ENCODE measurements at regions not wholly inside any gene's neighbourhood (a gene's known extent, or its start where the extent isn't known, plus 50 kb on each side); places are given as distances from the start of the nearest gene placed in this dataset.

DNA sequence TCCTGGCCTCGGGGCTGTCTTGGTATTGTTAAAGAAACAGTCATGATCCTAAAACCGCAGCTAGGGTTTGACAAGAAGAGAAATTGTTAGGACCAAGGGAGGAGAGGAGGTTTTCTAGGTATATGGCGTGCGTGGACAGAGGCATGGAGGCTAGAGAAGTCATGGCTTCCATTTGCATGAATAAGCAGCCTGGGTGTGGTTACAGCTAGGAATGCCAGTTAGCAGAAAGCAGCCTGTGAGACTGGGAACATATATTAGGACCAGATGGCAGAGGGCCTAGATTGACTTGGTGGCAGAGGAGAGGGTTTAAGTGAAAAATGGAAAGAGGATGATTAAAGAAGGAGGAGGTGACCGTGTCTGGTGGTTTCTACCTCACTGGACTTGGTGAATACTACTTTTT is 573.6 kb upstream of the ARRDC4 start:
- Histone ChIP-seq H4K20me1 (replicated peaks; ENCODE audit: control insufficient read depth, extremely low read depth, insufficient read depth, low read length) (no peaks in the 10 kb centered on the region), H3K4me1 (ENCODE audit: control insufficient read depth, extremely low read depth, insufficient read depth, low read length) (no peaks in the 10 kb centered on the region), H3K79me2 (ENCODE audit: control insufficient read depth, insufficient read depth, low read length) (no peaks in the 10 kb centered on the region), H3K9me1 (replicated peaks; ENCODE audit: control insufficient read depth, extremely low read depth, insufficient read depth, low read length) (no peaks in the 10 kb centered on the region), H3K9ac (replicated peaks; ENCODE audit: extremely low read depth, insufficient read depth, low read length) (no peak overlapping the region), H3K4me3 (replicated peaks in 1 of 3; ENCODE audit: insufficient read depth in 1 of 3, low read depth in 1 of 3, low read length in 3 of 3) (no peak overlapping the region), H3K27me3 (ENCODE audit: control insufficient read depth in 2 of 2, insufficient read depth in 2 of 2, low read length in 2 of 2) (no peaks in the 10 kb centered on the region), H3K4me2 (ENCODE audit: insufficient read depth, low read length) (no peak overlapping the region), H3K9me3 (replicated peaks; ENCODE audit: control insufficient read depth, insufficient read depth, low read length) (peaks cover 4% of the 10 kb centered on the region), H2AFZ (ENCODE audit: low read depth, low read length) (no peak overlapping the region), H3K27ac (ENCODE audit: insufficient read depth, low read depth, low read length) (no peak overlapping the region), H3K36me3 (ENCODE audit: control insufficient read depth in 2 of 2, extremely low read depth in 1 of 2, insufficient read depth in 2 of 2, low read length in 2 of 2) (no peaks in the 10 kb centered on the region)
- intact Hi-C loops (cut with micrococcal nuclease) (no loop called here), dilution Hi-C loops (cut with MboI; ENCODE audit: extremely low pct_ligation_motif_present, low sequenced_read_pairs) (no loop called here)
- BruUV-seq (replicated peaks), result no TSS peak
- ChIA-PET POLR2A (no interaction called here), CTCF (no interaction called here)
- DNase-seq (ENCODE audit: low read depth, low spot score), result no peak
- TF ChIP-seq POLR2A (IDR thresholded peaks at IDR 0.05; ENCODE audit: low read depth, low read length) (no peak), JUN (IDR thresholded peaks at IDR 0.05; ENCODE audit: borderline replicate concordance, insufficient read depth, insufficient read length, low read depth) (no peak), MYC (IDR thresholded peaks at IDR 0.05; ENCODE audit: low read depth, low read length) (no peak), EZH2 (IDR thresholded peaks at IDR 0.05; ENCODE audit: borderline replicate concordance, low read depth, low read length, severe bottlenecking) (no peak), POLR2AphosphoS5 (IDR thresholded peaks at IDR 0.05; ENCODE audit: insufficient read depth, low read depth, low read length) (no peak), FOS (IDR thresholded peaks at IDR 0.05; ENCODE audit: borderline replicate concordance, insufficient read depth, low read length) (no peak), GATA2 (IDR thresholded peaks at IDR 0.05; ENCODE audit: insufficient read depth, insufficient read length, low read depth, low read length) (no peak)
- TF ChIP-seq, protein P1, sequence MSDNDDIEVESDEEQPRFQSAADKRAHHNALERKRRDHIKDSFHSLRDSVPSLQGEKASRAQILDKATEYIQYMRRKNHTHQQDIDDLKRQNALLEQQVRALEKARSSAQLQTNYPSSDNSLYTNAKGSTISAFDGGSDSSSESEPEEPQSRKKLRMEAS (IDR thresholded peaks at IDR 0.05; ENCODE audit: insufficient read depth, insufficient read length), result no peak
- TF ChIP-seq, protein P2, sequence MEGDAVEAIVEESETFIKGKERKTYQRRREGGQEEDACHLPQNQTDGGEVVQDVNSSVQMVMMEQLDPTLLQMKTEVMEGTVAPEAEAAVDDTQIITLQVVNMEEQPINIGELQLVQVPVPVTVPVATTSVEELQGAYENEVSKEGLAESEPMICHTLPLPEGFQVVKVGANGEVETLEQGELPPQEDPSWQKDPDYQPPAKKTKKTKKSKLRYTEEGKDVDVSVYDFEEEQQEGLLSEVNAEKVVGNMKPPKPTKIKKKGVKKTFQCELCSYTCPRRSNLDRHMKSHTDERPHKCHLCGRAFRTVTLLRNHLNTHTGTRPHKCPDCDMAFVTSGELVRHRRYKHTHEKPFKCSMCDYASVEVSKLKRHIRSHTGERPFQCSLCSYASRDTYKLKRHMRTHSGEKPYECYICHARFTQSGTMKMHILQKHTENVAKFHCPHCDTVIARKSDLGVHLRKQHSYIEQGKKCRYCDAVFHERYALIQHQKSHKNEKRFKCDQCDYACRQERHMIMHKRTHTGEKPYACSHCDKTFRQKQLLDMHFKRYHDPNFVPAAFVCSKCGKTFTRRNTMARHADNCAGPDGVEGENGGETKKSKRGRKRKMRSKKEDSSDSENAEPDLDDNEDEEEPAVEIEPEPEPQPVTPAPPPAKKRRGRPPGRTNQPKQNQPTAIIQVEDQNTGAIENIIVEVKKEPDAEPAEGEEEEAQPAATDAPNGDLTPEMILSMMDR (IDR thresholded peaks at IDR 0.05; ENCODE audit: extremely low read depth in 1 of 2, insufficient read depth in 1 of 2, low read depth in 1 of 2, low read length in 2 of 2), result no peak
- FAIRE-seq, result no peak

Measured in endothelial cell of umbilical vein (primary cell).